HG02759 (cell line): ENCODE measurements at regions not wholly inside any gene's neighbourhood (a gene's known extent, or its start where the extent isn't known, plus 50 kb on each side); places are given as distances from the start of the nearest gene placed in this dataset.
A peak's percentile ranks its signal among the peaks of the same experiment; 100 is the strongest.

Source experiments
- ATAC-seq: cut with Tn5 transposase; IDR thresholded peaks from one replicate; pipeline ENCODE4 v1.9.1; 2021; ENCODE audit warnings: mild to moderate bottlenecking, moderate library complexity; ENCODE audit not compliant: unreplicated experiment

GRCh38 chr7:20021831-20022230 lies 195.4 kb downstream of the MACC1 start:
- ATAC-seq = peak; percentile 81

GRCh38 chr7:20021066-20021465 lies 196.1 kb downstream of the MACC1 start:
- ATAC-seq = no peak

DNA sequence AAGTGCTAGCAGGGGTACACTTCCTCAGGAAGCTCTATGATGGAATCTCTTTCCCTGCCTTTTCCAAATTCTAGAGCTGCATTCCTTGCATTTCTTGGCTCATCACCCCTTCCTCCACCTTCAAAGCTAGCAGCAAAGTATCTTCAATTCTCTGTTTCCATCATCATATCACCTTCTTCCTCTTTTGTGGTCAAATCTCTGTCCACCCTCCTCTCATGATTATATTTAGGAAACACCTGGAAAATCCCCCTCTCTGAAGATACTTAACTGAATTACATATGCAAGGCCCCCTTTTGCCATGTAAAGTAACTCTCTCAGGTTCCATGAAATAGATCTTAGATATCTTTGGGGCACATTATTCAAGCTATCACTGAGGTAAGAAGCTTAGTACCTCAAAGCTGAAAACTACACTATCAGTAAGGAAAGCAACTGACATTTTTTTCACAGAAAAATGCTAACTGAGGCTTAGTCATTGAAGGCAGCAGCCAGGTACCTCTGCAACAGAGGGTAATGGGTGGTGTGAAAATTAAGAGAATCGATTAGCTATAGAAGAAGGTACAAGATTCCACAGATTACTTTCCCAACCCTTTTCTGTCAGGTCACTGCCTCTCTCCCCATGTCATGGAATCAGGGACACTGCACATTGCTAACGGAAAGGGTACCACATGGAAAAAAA lies 197.3 kb downstream of the MACC1 start:
- peak; percentile 75 for ATAC-seq

DNA sequence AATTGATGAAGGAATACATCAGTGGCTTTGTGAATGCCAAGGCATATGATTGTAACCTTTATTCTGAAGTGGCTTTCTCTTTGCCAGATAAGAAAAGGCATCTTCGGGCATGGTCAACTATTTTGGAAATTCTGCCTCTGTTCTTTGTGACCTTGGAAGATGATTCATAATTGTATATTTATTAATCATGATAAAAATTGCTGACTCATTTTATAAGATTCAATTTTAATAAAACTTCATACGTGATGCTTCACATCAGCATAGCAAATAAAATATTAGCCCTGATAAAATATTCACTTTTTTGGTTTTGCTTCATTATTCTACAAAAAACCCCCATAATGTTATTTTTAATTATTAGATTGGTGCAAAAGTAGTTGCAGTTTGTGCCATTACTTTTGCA lies 200.5 kb downstream of the MACC1 start:
- ATAC-seq = no peak

GRCh38 chr7:20013536-20013935 lies 203.6 kb downstream of the MACC1 start:
- no peak for ATAC-seq

- ATAC-seq = no peak
Observed at GRCh38 chr7:20012100-20012499, 205.1 kb downstream of the MACC1 start.

GRCh38 chr7:20010877-20011276 lies 206.3 kb downstream of the MACC1 start:
- no peak for ATAC-seq

GRCh38 chr7:20007510-20007909 lies 209.7 kb downstream of the MACC1 start:
- no peak for ATAC-seq

- ATAC-seq = no peak
Observed at GRCh38 chr7:20005081-20005480, 212.1 kb downstream of the MACC1 start.

DNA sequence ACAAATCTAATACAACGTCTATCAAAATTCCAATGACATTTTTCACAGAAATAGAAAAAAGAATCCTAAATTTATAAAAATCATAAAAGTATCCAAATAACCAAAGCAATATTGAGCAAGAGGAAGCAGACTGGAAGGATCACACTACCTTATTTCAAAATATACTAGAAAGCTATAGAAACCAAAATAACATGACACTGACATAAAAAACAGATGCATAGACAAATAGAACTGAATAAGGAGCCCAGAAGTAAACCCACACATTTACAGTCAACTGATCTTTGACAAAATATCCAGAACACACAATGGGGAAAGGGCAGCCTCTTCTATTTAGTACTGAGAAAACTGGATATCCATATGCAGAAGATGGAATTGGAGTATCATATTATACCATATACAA lies 217.5 kb downstream of the MACC1 start:
- no peak for ATAC-seq

- no peak for ATAC-seq
Observed at GRCh38 chr7:19991936-19992335, 218.5 kb upstream of the TMEM196 start.

GRCh38 chr7:19989906-19990305 lies 216.5 kb upstream of the TMEM196 start:
- ATAC-seq = no peak

- ATAC-seq = no peak
Observed at GRCh38 chr7:19988860-19989259, 215.4 kb upstream of the TMEM196 start.

GRCh38 chr7:19984231-19984632 lies 210.8 kb upstream of the TMEM196 start:
- no peak for ATAC-seq

GRCh38 chr7:19982841-19983835 lies 209.7 kb upstream of the TMEM196 start:
- peak; percentile 68 for ATAC-seq

DNA sequence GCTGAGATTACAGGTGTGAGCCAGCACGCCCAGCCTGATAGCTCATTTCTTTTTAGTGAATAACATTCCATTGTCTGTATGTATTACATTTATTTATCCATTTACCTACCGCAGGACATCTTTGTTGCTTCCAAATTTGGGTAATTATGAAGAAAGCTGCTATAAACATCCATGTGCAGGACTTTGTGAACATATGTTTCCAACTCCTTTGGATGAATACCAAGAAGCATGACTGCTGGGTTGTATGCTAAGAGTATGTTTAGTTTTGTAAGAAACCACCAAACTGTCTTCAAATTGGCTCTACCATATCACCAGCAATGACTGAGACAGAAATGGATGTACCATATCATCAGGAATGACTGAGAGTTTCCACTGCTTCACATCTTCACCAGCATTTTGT lies 200.2 kb upstream of the TMEM196 start:
- ATAC-seq = no peak

DNA sequence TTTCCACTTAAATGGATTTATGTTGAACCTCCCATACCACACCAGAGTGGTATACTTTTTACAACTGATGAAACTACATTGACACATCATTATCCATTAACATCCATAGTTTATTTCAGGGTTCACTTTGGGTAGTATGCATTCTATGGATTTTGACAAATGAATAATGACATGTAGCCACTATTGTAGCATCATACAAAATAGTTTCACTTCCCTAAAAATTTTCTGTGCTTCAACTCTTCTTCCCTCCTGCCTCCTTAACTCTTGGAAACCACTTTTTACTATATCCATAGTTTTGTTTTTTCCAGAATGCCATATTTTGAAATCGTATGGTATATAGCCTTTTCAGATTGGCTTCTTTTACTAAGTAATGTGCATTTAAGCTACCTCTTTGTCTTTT lies 199.5 kb upstream of the TMEM196 start:
- ATAC-seq = no peak

DNA sequence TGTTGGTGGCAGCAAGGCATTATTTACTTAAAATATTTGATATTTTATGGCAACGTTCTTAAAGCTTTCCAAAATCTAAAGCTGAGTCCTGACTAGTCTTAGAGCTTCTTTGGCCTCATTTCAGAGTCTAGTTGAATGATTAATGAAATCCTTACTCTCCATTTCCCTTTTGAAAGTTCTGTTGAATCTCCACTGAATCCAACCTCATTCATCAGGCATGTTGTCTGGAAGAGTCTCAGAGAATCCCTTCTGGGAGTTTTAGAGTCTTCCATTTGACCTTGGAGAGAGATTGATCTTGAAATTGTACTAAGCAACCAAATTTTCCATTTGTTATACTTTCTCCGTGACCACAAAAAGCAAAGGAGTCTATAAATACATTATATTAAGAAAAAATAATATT lies 198.5 kb upstream of the TMEM196 start:
- no peak for ATAC-seq

DNA sequence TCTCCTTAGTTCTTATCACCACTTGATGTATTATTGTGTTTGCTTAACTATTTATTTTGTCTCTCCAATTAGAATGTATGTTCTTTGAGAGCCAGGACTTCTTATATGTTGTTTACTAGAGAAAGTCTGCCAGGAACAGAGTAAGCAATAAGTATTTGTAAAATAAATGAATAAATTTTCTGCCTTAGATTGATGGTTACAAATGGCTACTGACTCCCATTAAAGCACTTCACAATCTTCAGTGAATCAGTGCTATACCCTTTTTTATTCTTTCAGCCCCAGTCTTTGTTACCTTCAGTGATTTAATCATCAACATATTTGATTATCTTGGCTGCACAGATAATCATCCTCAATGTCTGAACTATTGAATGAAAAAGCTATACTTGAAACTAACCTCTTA lies 197.1 kb upstream of the TMEM196 start:
- ATAC-seq = no peak

DNA sequence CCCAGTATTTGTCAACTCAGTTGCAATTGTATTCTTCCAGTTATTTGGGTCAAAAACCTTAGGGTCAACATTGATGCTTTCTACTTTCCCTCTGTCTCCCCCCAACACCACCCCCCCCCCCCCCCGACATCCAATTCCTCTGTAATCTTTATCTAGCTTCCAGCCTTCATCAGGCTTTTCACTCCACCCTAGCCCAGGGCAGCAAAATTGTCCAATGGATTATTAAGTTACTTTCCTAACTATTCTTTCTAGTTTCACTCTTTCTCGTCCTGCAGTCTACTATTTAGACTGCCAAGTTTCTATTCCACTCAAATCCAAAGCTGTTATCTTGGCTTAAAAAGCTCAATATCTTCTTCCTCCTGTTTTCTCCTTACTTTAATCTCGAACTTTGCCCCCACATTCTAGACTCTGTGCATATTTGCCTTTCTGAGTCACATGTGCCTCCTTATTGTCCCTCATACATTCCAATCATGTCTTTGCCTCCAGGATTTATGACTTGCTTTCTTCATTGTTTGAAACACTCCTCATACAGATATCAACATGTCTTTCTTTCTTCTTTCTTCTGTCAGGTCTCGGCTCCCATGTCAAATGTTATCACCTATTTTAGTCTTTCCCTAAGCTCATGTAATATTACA lies 196.6 kb upstream of the TMEM196 start:
- no peak for ATAC-seq

DNA sequence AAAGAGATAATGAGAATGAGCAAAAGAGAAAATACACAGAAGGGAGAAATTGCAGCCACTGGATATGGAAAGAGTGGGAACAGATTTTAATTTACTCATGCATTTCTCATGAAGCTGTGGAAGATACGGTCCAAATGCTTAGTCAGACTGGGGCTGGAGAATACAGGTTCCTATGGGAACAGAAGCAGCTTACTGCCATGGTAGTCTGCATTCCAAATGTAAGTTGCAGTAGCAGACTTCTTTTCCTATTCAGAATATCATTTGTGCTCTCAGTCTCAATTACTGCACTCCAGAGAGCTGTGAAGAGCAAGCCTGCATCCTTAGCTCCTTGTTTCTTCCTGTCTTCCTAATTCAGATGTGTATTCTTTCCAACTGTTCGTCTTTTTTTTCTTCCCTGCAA lies 190.8 kb upstream of the TMEM196 start:
- no peak for ATAC-seq

DNA sequence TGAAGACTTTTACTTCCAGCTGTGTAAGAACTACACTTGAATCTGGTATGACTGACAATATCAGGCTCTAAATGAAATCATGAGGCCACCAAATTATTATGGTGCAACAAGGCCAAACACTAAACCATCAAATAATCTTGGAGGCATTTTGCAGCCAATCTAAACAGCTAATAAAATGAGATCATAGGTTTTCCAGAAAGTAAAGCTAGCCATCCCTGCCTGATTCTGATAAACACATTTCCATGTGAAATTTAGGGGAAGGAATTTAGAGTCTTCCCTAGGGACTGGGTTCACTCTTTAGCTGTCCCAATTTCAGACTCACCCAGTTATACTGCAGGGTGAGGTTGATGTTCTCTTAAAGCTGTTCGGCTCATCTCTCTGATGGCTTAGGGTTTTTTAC lies 190.3 kb upstream of the TMEM196 start:
- ATAC-seq = no peak
